Uterus (tissue), 3 donors: ENCODE measurements at regions not wholly inside any gene's neighbourhood (a gene's known extent, or its start where the extent isn't known, plus 50 kb on each side); places are given as distances from the start of the nearest gene placed in this dataset.

Source experiments
- DNase-seq, 2 donors: peaks; one replicate each; pipeline ENCODE4 v3.0.0-alpha.2; 2019 to 2020
- H3K27ac ChIP-seq, 2 donors: fragments of 200-600 bp; sonication (generic); 1 replicate in 1 of 2; 2 replicates in 1 of 2; pipeline ENCODE4 v1.5.1; 2016 to 2018
- H3K27me3 ChIP-seq, 2 donors: fragments of 200-600 bp; sonication (generic); one replicate each; pipeline ENCODE4 v1.5.1; 2018 to 2019; ENCODE audit warnings: control low read depth in 1 of 2
- H3K36me3 ChIP-seq, 2 donors: fragments of 200-600 bp; sonication (generic); one replicate each; pipeline ENCODE4 v1.5.1; 2019; ENCODE audit warnings: control low read depth in 1 of 2
- H3K4me1 ChIP-seq, 2 donors: fragments of 200-600 bp; sonication (generic); one replicate each; pipeline ENCODE4 v1.5.1; 2018 to 2019; ENCODE audit warnings: control low read depth in 1 of 2
- H3K4me3 ChIP-seq, 2 donors: fragments of 200-600 bp; sonication (generic); 1 replicate in 1 of 2; 2 replicates in 1 of 2; pipeline ENCODE4 v1.5.1; 2018 to 2019; ENCODE audit warnings: mild to moderate bottlenecking in 1 of 2
- H3K9me3 ChIP-seq, 2 donors: fragments of 200-600 bp; sonication (generic); one replicate each; pipeline ENCODE4 v1.5.1; 2019; ENCODE audit warnings: control low read depth in 1 of 2
- POLR2A ChIP-seq, 2 donors: fragments of 450-650 bp; IDR thresholded peaks; one replicate each; pipeline ENCODE4 v1.6.1; 2016; ENCODE audit warnings: antibody characterized with exemption in 2 of 2, mild to moderate bottlenecking in 1 of 2, moderate library complexity in 1 of 2
- intact Hi-C: fragments of 100-400 bp; cut with DNase I; formaldehyde crosslinking; loops from one replicate; pipeline ENCODE4 v1.15.1; 2023; ENCODE audit warnings: low total_unique reads
- TF ChIP-seq, protein P1 (sequence below), 4 experiments: fragments of 200-600 bp in 2 of 4; fragments of 450-650 bp in 2 of 4; sonication (generic) in 2 of 4; IDR thresholded peaks; one replicate each; pipeline ENCODE4 v1.5.1; 2016 to 2019; ENCODE audit warnings: antibody characterized with exemption in 4 of 4, mild to moderate bottlenecking in 2 of 4, moderate library complexity in 1 of 4
- donor health status: DM: yes; HTN: yes; CAD: no.

DNA sequence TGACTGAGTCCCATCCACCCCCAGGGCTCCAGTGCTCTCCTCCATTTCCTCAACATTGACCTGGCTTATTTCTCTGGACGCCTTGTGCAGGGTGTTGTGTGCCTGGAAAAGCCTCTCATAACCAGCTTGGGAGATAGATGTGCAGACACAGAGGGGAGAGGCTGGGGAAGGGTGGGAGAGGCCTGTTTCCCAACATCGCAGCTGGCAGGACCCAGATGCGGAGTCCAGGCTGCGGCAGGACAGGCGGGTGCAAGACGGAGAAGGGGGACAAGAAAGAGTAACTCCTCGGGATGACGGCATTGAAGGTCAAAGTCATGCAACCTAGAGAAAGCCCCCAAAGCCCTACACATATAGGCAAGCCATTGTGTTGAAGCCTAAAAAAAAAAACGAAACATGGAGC lies 54.1 kb upstream of the ANTXRL start:
- intact Hi-C loops = no loop called here
- peak in 1 of 2 donors; percentile 1 for DNase-seq
- Histone ChIP-seq H3K36me3 (no peaks in the 10 kb centered on the region), H3K4me3 (no peak overlapping the region), H3K4me1 (no peaks in the 10 kb centered on the region), H3K27me3 (no peaks in the 10 kb centered on the region), H3K27ac (no peak overlapping the region), H3K9me3 (no peaks in the 10 kb centered on the region)
- TF ChIP-seq, protein P1, sequence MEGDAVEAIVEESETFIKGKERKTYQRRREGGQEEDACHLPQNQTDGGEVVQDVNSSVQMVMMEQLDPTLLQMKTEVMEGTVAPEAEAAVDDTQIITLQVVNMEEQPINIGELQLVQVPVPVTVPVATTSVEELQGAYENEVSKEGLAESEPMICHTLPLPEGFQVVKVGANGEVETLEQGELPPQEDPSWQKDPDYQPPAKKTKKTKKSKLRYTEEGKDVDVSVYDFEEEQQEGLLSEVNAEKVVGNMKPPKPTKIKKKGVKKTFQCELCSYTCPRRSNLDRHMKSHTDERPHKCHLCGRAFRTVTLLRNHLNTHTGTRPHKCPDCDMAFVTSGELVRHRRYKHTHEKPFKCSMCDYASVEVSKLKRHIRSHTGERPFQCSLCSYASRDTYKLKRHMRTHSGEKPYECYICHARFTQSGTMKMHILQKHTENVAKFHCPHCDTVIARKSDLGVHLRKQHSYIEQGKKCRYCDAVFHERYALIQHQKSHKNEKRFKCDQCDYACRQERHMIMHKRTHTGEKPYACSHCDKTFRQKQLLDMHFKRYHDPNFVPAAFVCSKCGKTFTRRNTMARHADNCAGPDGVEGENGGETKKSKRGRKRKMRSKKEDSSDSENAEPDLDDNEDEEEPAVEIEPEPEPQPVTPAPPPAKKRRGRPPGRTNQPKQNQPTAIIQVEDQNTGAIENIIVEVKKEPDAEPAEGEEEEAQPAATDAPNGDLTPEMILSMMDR (IDR thresholded peaks at IDR 0.05) = no peak
- no peak for TF ChIP-seq POLR2A (IDR thresholded peaks at IDR 0.05)

GRCh38 chr10:46233181-46233580 lies 53.6 kb upstream of the ANTXRL start:
- intact Hi-C loops = no loop called here
- Histone ChIP-seq H3K36me3 (no peaks in the 10 kb centered on the region), H3K4me1 (no peaks in the 10 kb centered on the region), H3K9me3 (no peaks in the 10 kb centered on the region), H3K27me3 (no peaks in the 10 kb centered on the region), H3K27ac (no peak overlapping the region), H3K4me3 (no peak overlapping the region)
- no peak for TF ChIP-seq POLR2A (IDR thresholded peaks at IDR 0.05)
- TF ChIP-seq, protein P1 (IDR thresholded peaks at IDR 0.05) = no peak
- peak; percentile 0 to 4 for DNase-seq

DNA sequence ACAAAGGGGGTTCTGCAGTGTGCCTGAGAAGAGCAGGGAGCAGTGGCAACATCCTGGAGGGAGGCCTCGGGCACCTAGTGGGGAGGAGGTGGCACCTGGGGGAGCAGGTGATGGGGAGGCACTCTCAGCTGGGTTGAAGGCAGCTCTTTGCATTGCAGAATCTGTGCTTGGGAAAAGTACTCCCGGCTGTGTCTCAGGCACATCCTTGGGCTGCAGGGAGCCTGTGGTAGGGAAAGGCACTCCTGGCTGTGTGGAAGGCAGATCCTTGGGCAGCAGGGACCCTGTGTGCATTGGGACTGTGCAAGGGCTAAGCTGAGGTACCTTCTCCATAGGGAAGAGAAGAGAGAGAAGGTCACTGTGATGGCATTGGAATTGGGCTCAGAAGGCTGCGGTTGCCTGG lies 52.8 kb upstream of the ANTXRL start:
- DNase-seq = peak; percentile 1 to 3
- H3K4me3 ChIP-seq = no peak overlapping the region
- TF ChIP-seq, protein P1 (IDR thresholded peaks at IDR 0.05) = no peak
- no peak for TF ChIP-seq POLR2A (IDR thresholded peaks at IDR 0.05)

DNA sequence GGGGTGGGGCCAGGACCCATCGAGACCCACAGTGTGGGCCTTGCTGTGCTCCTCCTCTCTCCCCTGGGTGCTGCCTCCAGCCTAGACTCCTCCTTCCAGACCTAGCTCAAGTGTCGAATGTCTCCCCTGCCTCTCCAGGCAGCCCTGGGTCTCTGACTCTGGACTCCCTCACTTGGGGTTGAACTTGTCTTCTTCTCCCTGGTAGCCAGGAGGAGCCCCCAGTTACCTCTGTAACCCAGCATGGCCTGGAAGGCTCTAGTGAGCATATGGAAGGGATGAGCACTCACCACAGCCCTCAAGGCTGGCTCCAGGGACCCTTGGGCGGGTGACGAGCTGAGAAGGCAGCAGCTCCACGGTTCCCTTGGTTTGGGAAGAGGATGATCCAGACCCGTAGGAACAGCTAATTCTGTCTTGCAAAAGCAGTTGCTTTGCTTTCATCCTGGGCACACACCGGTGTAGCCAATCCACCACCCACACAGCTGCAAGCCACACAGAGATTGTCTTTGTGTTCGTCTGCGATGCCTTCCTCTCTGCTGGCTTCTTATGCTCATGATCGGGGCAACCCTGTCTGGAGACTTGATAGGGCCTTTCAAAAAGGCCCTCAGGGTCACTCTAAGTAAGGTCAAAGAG lies 52.3 kb upstream of the ANTXRL start:
- H3K36me3 ChIP-seq = no peaks in the 10 kb centered on the region
- H3K4me3 ChIP-seq = no peak overlapping the region
- no peaks in the 10 kb centered on the region for H3K4me1 ChIP-seq
- TF ChIP-seq, protein P1 (IDR thresholded peaks at IDR 0.05) = no peak
- no peak for TF ChIP-seq POLR2A (IDR thresholded peaks at IDR 0.05)
- DNase-seq = peak; percentile 2 to 4
- no peaks in the 10 kb centered on the region for H3K27me3 ChIP-seq
- H3K27ac ChIP-seq = no peak overlapping the region
- H3K9me3 ChIP-seq = no peaks in the 10 kb centered on the region
- intact Hi-C loops = no loop called here

More for the DNA sequence above, 52.8 kb upstream of the ANTXRL start:
- H3K4me1 ChIP-seq = no peaks in the 10 kb centered on the region
- H3K27me3 ChIP-seq = no peaks in the 10 kb centered on the region
- intact Hi-C loops = no loop called here
- H3K9me3 ChIP-seq = no peaks in the 10 kb centered on the region
- H3K36me3 ChIP-seq = no peaks in the 10 kb centered on the region
- no peak overlapping the region for H3K27ac ChIP-seq

GRCh38 chr10:46235705-46236545 lies 50.9 kb upstream of the ANTXRL start:
- DNase-seq = peak in 1 of 2 donors; percentile 2
- intact Hi-C loops = no loop called here
- H3K36me3 ChIP-seq = no peaks in the 10 kb centered on the region
- H3K4me1 ChIP-seq = no peaks in the 10 kb centered on the region
- H3K27ac ChIP-seq = no peak overlapping the region
- H3K4me3 ChIP-seq = no peak overlapping the region
- TF ChIP-seq, protein P1 (IDR thresholded peaks at IDR 0.05) = no peak
- no peak for TF ChIP-seq POLR2A (IDR thresholded peaks at IDR 0.05)
- H3K9me3 ChIP-seq = no peaks in the 10 kb centered on the region
- no peaks in the 10 kb centered on the region for H3K27me3 ChIP-seq
